ENCODE measurements at regions not wholly inside any gene's neighbourhood (a gene's known extent, or its start where the extent isn't known, plus 50 kb on each side); places are given as distances from the start of the nearest gene placed in this dataset.
"Not testable (repeated sequence)": the region's sequence is repeated elsewhere in the genome, so short reads cannot be mapped to it uniquely, and the experiment has no call there.

DNA sequence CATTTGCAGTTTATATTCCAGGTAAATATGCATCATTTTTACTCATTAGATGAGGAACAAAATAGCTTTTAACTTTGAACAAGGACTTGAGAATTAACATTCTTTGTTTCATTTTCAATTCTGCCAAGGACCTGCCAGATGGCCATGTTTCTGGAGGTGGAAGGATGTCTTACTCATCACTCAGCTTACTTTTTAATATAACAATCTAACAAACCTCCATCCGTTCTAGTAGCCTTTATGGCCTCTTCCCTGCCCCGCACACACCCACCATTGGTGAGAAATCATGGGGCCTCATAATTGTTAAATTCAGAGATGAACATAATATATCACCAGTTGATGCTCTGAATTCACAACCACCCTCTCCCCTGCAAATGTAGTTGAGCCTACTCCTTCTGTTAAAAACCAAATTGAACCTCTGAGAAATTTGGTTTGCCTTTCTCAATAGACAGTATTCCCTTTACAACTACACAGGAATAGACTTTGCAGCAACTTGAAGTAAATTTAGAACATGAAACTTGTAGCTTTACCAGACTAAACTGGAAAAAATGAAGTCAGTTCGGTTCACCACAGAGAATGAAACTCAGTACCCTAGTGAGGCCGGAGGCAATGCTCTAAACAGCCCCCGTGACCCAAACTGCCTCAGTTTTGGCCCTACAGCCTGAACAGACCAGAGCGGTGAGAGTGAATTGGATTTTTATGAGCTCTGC lies 50.1 kb upstream of the ACSL4 start:
- DNase-seq = no peak

GRCh38 chrX:109783701-109784079 lies 50.6 kb upstream of the ACSL4 start:
- no peak for DNase-seq

GRCh38 chrX:109785053-109785452 lies 52.0 kb upstream of the ACSL4 start:
- no peak for DNase-seq

- DNase-seq = not testable (repeated sequence)
These were observed 57.5 kb upstream of the ACSL4 start for GRCh38 chrX:109790511-109790910.

GRCh38 chrX:109793191-109793590 lies 60.1 kb upstream of the ACSL4 start:
- DNase-seq = no peak

- DNase-seq = no peak
These were observed 62.6 kb upstream of the ACSL4 start for GRCh38 chrX:109795682-109796081.

GRCh38 chrX:109797311-109797975 lies 64.4 kb upstream of the ACSL4 start:
- no peak for DNase-seq

DNA sequence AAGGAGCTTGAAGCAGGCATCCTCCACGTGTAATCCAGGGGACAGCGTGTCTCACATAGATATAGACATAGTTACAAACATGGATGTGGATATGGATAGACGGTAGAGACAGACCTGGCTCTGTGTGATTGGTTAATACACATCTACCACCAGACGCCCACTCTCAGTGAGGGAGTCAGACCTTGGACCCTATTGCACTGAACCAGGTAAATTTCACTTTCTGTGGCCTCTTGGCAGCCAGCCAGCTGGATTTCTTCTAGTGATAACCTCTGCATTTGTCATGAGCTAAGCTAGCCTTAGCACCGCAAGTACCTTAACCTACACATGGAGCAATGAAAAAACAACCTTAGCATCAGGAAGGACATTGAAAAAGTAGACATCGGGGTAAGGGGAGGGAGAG lies 79.2 kb upstream of the ACSL4 start:
- no peak for DNase-seq

- DNase-seq = no peak
These were observed 80.2 kb upstream of the ACSL4 start for GRCh38 chrX:109813236-109813635.

DNA sequence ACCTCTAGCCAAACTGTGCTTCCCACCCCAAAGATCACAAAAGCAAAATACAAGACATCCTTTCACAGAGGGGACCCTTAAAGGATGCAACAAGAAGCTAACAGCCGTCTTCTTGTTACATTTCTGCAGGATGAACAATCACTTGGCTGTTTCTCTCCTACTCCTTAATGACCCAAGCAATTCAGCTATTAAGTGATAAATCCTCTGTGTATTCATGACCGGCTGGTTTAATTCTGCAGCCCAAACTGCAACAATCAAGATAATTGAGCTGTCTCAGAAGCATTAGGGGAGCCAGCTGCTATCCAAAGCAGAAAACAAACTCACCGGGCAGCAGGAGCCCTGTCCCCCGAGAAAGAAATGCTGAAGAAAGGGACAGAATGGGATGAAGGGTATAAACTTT lies 85.9 kb upstream of the ACSL4 start:
- no peak for DNase-seq

DNA sequence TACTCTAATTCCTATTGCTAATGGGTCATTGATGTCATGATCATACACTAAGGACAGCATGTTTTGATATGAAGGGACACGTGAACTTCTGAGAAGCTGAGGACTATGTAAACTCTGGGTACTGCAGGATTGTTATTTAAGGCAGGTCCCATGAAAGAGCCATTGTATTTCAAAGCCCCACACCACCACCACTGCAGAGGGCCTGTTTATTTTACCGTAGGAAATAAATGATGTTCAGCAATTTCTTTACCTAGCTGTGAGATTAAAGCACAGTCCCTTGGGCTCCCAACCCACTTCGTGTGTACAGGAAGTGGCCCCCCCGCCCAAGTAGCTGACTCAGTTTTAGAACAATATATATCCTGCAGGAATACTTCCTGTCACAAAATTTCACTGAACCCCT lies 89.8 kb upstream of the ACSL4 start:
- no peak for DNase-seq

- DNase-seq = no peak
These were observed 94.1 kb upstream of the ACSL4 start for GRCh38 chrX:109826954-109827708.

DNA sequence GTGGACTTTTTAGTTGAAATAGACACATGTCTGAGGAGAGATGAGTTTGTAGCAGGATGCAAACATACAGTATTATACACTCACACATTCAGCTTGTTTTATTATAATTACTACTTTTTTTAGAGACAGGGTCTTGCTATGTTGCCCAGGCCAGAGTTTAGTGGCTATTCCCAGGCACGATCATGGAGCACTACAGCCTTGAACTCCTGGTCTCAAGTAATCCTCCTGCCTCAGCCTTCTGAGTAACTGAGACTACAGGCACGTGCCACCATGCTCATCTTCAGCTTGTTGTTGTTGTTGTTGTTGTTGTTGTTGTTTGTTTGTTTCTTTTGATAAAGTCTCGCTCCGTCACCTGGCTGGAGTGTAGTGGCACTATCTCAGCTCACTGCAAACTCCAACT lies 94.7 kb upstream of the ACSL4 start:
- DNase-seq = no peak

DNA sequence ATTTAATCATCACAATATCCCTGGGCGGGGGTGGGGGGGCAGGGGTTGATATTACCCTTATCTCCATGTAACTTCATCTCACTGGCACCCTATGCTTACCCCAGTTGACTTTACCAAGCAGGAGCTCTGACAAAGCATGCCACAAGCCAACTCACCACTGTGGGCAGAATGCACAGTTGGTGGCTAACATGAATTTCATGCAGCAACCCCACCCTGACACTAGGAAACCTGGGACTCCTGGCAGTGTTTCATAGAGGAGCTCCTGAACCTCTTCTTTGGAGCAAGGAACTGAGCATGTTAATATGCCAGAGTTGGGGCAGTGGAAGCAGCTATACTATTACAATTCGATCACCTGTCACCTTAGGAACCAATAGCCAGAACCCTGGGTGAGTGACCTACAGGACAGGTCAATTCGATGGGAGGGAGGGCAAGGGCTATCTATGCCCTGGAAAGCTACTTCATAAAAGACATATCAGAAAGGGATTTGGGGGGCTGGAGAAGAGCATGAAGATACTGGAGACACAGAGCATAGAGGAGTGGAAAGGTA lies 97.2 kb upstream of the ACSL4 start:
- DNase-seq = no peak

- DNase-seq = no peak
These were observed 97.7 kb upstream of the ACSL4 start for GRCh38 chrX:109830704-109831206.

DNA sequence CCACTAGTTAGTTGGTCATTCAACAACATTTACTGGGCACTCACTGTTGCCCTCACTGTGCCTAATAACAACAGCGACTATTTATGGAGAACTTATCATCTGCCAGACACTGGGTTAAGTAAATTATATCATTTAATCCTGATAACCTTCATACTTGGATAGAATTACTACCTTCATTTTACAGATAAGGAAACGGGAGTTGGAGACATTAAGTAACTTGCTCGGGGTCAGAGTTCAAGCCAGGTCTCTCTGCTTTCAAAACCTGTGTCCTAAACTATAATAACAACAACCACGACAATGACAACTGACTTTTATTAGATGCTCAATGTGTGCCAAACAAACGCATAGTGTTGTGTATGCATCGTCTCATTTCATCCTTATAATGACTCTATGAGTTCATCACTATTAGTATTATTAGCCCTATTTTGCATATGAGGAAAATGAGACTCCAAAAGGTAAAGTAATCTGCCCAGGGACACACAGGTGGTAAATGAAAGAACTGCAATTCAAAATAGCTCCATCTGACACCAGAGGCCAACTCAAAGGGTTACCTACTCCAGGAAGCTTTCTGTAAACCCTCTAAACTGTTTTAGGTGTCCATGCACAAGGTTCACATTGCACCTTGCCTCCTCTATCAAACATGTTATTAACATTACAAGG lies 98.4 kb upstream of the ACSL4 start:
- DNase-seq = no peak

DNA sequence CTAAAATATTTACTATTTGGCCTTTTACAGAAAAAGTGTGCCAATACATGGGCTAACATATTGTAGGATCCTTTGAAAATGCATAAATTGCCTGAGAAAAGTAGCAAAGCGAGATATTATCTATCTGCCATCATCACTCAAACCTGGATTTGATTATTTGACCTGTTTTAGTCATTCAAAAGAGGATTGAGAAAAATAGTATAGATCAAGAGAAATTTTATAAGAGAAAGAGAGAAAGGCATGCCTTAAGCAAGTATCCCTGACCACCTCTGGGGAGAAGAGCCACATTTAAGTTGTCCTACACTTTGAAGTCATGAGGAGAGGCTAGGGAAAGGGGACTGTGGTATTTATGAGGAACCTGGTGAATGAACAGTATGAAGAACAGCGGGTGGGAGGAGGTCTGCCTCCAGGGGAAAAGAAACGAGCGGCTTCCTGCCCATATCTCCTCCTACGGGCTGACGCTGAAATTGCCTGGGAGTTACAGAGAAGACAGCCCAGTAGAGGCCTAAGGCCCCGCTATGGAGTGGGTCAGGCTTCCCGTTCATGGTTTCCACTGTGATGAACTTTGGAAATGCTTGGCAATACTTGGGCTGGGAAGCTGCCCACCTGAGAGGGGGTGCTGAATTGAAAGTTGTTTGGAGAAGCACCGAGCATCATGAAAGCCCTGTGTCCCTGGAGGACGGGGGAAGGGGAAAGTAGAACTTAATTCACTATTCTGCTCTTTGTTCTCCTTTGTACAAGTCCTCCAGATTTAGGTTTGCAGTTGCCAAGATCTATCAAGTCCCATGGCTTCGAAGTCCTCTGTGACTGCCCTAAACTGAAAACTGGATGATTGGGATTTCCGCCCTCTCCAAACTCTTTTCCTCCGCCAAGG lies 106.9 kb upstream of the ACSL4 start:
- DNase-seq = peak in 1 of 2 donors; percentile 2

- DNase-seq = peak; percentile 1 to 11
These were observed 107.5 kb upstream of the ACSL4 start for GRCh38 chrX:109840585-109840984.

GRCh38 chrX:109841257-109841656 lies 108.2 kb upstream of the ACSL4 start:
- DNase-seq = no peak

GRCh38 chrX:109841869-109842579 lies 109.0 kb upstream of the ACSL4 start:
- DNase-seq = no peak

DNA sequence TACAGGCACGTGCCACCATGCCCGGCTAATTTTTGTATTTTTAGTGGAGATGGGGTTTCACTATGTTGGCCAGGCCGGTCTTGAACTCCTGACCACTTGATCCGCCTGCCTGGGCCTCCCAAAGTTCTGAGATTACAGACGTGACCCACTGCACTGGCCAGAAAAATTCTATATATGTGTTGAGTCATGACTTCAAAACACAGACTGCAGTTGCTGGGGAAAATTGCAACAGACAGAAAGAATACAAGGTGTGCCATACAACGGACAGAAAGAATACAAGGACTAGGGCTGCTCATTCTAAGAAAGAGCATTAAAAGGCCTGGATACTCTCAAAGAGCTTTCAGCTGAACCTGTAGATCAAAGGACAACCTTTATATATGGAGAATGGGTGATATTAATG lies 109.6 kb upstream of the ACSL4 start:
- DNase-seq = no peak

All from hippocampal formation (tissue), 2 donors.